GM21447 (cell line): ENCODE measurements at regions not wholly inside any gene's neighbourhood (a gene's known extent, or its start where the extent isn't known, plus 50 kb on each side); places are given as distances from the start of the nearest gene placed in this dataset.
"Not testable (repeated sequence)": the region's sequence is repeated elsewhere in the genome, so short reads cannot be mapped to it uniquely, and the experiment has no call there.

ENCODE experiments used
- ATAC-seq: cut with Tn5 transposase; IDR thresholded peaks from one replicate; pipeline ENCODE4 v1.9.1; 2021; ENCODE audit not compliant: unreplicated experiment

DNA sequence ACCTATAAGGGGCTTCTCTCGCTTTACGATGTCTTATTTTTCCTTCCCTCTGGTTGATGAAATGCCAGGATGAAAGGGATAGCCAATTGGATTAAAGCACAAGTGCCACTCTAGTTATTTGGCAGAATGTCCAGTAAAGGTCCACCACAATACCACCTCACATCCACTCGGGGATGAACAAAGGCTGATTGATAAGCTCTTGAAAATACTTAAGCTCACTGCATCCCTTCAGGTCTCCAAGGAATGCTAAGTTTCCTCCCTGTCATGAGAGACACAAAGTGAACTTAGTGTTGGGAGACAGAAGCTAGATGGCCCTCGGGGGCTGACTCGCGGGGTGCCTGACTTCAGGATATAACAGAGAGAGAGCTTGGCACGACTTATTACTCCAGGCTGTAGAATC, 185.9 kb upstream of the ZNF644 start:
- ATAC-seq, result not testable (repeated sequence)

DNA sequence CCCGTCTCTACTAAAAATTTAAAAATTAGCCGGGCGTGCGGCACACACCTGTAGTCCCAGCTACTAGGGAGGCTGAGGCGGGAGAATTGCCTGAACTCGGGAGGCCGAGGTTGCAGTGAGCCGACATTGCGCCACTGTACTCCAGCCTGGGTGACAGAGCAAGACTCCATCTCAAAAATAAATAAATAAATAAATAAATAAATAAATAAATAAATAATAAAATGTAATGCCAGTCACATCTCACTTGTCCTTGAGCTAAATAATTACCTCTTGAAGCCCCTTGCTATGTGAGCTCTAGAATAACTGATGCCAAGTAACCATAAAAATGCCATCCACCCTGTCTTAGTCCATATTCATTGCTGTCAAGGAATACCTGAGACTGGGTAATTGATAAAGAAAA, 182.3 kb upstream of the ZNF644 start:
- not testable (repeated sequence) for ATAC-seq

DNA sequence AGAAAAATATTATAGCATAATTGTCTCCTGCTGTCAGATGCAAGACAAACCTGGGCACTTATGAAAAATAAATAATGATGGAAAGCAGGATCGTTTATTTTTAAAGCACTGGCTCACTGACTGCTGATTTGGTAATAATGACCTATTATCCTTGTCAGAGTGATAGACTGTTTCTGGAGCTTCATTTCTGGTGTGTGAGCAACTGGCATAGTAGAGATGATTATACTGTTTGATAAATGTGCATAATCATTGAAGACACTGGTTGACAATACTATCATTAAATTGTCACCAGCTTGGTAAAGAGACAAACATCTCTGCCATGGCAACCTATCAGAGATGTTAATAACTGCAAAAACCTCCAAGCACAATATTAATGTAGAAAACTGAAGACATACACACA, 179.9 kb upstream of the ZNF644 start:
- ATAC-seq, result no peak

DNA sequence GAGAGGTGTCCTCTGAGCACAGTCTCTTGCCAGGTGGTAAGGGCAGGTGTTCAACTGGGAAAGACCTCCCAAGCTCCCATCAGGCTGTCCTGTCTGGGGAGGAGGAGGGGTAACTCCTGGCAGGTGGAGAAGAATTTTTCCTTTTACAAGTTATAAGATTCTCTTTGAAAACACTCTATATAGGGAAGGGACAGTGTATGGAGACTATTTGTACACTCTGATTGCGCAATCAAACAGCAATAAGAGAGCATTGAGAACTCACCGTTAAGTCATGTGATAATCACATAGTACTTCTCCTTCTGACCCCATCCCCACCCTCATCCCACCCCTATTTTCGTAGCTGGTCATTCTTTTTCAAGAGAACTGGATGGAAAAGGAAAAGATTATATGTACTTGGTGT, 179.3 kb upstream of the ZNF644 start:
- ATAC-seq, result no peak

DNA sequence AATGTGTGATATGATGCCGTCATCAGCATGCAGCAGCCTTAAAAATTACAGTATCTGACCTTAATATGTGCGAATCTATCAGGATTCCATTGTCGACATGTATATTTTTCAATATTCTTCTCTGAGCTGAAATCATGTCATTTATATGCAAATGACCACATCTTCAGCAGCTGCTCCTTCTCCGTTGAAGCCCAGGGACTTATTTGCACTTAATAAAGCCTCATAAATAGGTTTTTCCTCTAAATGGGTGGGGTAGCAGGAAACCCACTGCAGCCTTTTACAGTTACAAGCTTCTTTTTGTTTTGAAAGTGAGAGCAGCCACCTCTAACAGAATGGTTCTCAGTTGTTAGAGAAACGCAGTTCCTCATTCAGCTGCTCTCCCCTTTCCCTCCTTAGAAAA, 178.8 kb upstream of the ZNF644 start:
- ATAC-seq, result no peak

DNA sequence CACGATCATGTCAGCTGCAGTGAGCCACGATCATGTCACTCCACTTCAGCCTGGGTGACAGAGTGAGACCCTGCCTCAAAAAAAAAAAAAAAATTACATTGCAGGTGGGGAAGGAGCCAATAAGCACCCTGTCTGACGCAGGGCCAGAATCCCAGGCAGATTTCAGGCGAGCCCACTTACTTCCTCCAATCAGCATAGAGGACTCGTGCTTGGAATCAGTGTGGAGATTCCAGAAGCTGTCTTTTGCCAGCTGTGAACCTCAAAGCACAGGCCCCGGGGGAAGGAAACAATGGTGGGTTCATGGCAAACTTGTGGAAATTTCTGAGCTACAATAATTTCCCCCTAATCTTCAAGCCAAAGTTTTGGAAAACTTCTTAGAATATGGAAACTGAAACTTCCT, 178.2 kb upstream of the ZNF644 start:
- no peak for ATAC-seq

DNA sequence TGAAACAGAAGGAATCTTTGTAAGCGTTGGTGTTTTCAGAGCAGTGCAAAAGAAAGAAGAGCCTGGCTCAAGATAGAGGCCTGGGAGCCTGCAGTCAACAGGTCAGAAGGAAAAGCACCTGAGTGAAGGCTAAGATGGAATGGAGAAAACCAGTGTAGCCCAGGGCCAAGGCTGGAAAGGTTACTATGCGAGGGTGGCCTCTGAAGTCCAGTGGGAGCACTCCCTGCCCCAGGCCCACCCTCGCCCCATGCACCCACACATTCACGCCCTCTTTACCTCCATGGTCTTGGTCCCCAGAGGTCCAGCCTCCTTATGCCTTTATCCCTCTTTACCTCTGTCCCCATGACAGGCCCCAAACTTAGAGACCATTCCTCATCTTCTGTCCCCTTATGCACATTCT, 169.2 kb upstream of the ZNF644 start:
- ATAC-seq, result no peak

DNA sequence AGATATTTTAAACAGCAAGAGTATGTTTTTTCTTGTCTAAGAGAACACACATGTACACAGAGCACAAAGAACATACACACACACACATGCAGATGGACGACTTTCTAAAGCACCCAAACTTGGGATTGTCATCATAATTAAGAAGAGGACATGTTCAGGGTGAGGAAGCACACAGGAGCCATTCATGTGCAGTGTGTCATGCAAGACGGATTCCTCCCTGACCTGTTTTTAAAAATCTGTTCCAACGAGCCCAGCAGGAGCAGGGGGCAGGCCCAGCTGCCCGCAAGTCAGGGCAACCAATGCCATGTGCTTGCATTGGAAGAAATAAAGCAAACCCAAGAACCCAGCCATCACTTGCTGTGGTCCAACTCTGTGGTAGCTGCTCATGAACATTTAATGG, 167.3 kb upstream of the ZNF644 start:
- ATAC-seq, result no peak

DNA sequence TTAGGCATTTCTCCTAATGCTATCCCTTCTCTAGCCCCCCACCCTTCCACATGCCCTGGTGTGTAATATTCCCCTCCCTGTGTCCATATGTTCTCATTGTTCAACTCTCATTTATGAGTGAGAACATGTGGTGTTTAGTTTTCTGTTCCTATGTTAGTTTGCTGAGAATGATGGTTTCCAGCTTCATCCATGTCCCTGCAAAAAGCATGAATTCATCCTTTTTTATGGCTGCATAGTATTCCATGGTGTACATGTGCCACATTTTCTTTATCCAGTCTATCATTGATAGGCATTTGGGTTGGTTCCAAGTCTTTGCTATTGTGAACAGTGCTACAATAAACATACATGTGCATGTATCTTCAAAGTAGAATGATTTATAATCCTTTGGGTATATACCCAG, 161.0 kb upstream of the ZNF644 start:
- not testable (repeated sequence) for ATAC-seq

DNA sequence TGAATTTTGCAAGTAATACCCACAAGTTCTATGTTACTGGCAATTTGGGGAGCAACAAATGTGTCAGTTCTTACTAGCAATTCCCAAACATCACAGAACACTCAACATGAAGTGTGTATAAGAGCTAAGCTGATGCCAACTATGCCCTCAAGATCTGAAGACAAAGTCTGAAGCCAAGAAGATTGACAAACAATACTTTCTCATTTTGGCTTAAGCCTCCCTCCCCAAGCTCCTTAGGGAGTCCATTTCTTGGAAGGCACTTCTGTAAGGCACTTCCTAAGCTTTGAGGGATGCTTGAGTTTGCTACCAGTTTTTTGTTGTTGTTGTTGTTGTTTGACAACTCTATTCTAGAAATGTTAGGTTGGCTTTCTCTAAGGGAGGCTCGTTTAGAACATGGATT, 154.4 kb upstream of the ZNF644 start:
- ATAC-seq, result no peak

DNA sequence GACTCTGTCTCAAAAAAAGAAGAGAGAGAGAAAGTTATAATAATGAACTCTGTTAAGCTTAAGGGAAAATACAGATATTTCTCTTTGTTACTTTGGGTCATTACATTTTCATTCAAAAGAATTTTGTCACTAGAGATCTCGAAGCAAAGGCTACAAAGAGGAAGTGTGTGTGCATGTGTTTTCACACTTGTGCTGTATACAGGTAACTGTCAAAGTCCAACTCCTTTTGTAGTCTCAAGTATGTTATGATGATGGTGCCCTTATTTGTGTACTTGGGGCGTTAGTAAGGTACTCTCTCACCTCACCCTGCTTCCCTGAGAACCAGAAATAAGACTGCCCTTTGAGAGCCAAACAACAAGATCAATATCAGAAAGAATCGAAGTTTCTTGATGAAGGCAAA, 152.9 kb upstream of the ZNF644 start:
- no peak for ATAC-seq

DNA sequence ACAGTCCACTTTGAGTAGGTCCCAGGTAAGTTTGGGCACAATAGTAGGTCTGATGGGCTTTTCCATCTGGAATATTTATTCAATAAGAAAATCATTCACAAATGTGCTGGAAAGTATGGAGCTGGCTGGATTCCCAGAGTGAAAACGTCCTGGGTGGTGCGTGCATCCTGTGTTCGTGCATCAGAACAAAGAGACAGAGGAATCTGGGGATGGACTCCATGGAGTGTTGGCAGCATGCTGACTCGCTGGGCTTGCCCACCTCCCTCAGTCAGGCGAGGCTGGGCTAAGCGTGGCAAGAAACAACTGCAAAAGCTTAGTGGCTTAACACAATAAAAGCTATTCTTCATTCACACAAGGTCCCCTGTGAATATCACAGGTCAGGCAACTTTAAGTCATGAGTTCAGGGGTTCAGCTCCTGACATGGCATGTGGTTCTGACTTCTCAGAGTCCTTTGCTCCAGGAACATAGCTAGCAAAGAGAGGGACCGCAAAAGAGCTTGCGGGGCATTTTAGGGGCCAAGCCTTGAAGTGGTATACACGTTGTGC, 151.6 kb upstream of the ZNF644 start:
- no peak for ATAC-seq

DNA sequence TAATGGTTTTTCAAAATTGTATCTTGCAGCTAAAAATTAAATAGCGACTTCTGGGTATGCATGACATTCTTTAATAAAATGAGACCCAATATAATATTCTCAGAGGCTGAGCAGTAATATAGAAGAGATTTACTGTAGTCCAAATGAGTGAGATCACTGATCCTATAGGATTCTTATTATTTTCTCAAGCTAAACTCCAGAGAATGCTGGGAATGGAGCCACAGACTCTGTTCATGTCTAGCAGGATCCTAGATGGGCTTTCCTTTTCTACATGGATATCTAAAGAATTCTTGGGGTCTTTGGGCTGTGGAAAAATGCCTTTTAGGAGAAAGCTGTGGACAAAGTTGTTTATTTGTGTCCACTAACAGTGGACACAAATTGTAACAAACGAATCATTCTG, 150.7 kb upstream of the ZNF644 start:
- ATAC-seq, result no peak

DNA sequence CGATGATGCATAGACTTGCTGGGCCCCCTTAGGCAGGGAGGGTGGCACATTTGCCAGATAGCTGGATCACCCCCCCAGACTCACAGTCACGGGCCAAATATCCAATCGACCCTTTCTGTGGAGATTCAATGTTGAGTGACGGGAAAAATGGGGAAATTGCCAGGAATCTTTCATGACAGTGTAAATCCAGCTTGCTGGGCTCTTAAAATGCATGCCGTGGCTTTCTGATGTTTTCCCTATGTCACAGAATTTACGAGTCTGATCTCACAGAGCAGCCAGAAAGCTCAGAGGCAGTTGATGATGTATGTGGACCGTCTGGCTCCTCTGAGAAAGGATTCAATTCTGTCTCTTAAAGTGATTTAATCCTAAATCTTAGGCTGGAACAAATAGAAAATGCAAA, 150.1 kb upstream of the ZNF644 start:
- ATAC-seq, result no peak

DNA sequence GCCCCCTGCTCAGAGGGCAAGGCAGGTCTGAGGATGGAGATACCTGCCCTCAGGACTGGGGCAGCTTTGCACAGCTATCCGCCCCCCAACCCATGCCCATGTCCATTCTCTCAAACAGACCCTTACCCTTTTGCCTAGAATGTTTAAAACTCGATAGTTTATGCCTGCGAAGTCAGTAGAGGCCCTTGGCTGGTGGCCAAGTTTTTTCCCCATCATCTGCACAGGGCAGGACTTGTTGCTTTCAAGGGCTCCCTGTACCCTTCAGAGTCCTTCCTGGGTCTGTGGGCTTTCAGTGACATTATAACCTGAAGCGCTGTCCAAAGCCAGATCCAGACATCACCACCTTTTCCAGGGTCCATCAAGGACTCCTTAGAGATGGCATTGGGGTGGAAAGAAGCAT, 148.7 kb upstream of the ZNF644 start:
- no peak for ATAC-seq

DNA sequence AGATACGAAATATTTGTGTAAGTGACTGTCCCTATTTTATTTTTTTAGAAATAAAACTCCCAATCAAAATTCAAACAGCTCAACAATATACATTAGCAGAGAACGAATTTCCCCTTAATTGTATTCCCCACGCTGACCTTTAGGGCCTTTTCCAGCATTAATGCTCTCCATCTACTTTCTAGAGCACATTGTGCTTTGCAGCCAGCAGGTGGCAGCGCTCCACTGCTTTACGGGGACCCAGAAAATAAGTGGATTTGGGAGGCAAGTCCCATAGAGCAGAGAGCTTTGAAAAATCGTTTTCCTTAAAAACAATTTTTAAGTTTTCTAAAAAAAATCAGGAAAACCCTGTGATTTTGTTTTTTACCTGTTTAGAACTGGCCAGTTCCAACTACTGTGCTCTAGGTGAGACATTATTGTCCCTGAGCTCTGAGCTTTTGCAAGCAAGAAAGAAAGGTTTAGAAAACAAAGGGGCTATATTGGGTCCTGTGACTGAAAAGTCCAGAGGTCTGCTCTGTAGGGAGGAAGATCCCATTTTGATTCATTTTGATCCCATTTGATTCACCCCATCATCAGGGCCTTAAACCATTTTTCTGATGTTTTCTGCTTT, 144.4 kb upstream of the ZNF644 start:
- ATAC-seq, result no peak

DNA sequence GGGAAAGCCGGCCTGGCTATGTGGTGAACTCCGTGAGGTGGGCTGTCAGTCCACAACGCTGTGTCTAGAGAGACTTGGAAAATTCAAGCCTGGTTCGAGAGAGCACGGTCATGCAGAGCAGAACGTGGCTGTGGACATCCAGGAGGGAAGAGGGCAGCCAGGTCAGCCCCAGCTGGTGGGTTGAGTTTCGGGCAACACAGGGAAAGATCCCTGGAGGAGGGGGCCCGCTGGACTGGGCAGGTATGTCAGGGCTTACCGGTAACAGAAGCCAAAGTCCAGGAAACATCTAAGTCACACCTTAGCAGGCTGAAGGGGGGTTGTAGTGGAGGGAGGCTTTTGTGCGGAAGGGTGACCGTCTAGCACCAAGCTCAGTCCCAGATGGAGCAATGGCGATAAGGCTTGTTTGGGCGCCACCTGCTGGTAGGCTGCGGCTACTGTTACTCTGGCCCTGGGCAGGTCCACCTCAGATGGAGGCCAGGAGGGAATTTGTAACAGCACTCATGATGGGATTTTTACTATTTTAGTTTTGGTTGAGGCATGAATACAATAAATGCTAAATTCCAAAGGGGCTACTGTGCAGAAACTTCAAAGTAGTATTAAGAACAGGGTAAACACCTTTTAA, 143.3 kb upstream of the ZNF644 start:
- ATAC-seq, result peak; percentile 92

DNA sequence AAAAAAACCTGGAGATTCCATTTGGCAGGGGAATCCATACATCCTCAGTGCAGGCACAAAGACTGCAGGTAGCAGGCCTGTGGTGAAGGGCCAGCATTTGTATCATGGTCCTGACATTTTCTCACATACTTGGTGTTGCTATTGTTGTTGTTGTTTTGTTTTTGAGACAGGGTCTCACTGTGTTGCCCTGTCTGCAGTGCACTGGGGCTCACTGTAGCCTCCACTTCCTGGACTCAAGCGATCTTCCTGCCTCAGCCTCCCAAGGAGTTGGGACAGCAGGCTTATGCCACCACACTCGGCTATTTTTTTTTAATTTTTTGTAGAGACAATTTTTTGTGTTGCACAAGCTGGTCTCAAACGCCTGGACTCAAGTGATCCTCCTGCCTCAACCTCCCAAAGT, 140.8 kb upstream of the ZNF644 start:
- ATAC-seq, result no peak

DNA sequence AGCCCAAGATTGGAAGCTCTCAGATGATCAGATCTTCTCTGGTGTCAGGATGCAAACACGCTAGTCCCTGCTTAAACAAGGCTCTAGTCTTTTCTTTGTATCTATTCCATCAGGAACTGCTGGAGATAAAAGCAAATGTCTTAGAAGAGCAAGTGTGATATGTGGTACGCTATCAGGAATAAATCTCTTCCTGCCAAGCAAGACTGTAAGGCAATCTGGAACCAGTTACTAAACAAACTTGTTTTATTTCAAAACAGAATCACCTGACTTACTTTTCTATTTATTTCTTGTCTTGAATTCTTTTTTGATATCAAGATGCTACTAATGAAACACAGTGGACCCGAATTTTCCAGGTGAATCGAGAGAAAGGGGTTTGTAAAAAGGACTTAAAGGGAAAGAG, 139.9 kb upstream of the ZNF644 start:
- no peak for ATAC-seq

DNA sequence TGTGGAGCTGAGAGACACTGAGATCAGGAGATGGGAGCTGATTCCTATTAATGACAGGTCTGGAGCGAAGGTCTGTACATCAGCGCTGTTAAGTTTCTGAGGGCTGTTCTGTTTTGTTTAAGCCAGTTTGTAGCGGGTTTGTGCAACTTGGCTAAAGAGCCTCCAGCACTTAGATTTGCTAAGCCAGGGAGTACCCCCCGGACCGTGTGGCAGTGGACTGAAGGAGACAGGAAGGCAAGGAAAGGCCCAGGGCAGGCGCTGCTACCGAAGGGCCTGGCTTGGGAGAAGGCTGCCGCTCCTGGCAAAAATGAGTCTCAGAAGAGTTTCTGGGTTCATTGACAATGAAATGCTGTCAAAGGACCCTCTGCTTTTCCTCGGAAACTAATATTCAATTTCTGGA, 139.3 kb upstream of the ZNF644 start:
- no peak for ATAC-seq

DNA sequence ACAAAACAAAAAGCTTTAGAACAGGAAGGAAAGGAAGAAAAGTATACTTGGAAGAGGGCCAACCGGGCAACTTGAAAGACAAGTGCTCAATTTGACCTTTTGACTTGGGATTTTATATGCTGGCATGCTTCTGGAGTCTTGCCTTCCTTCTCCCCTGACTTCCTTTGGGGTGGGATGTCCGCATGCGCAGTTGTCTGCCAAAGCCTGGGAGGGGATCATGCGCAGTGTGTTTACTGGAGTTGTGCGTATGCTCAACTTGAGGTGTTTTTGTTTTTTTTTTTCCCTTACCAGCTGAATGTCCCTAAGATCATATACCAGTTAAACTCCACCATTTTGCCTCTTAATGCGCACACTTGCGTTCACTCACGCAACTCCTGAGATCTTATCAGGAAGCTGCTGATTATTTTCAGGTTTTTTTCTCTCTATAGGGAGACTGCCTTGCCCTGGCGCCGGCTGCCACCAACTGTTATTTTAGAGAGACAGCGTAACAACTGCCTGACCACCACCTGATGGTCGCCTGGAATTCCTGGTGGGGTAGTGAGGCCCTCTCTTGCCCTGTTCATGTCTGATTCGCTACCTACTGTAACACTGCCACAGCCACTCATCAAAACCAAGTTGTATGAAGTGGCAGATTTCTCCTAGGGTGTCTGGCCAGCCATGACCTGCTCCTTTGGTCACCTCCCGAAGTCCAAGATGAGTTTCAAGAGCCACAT, 138.7 kb upstream of the ZNF644 start:
- ATAC-seq, result no peak

DNA sequence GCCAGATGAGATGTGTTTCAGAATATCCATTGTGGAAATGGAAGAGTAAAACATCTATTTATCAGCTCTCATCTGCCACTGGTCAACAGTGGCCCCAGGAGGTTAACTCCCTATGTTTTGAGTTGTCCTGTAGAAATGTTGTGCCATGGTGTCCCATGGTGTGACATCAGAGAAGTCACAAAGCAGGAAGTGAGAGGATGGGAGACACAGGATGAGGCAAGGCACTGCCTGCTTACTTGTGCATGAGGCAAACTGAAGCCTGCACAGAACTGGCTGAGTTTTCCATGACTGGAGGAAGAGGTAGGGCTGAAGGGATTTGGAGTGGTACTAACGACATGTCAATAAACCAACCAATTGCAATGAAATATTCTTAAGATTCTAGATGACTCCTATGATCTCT, 131.5 kb upstream of the ZNF644 start:
- ATAC-seq, result no peak
